ENCODE measurements at regions not wholly inside any gene's neighbourhood (a gene's known extent, or its start where the extent isn't known, plus 50 kb on each side); places are given as distances from the start of the nearest gene placed in this dataset.

DNA sequence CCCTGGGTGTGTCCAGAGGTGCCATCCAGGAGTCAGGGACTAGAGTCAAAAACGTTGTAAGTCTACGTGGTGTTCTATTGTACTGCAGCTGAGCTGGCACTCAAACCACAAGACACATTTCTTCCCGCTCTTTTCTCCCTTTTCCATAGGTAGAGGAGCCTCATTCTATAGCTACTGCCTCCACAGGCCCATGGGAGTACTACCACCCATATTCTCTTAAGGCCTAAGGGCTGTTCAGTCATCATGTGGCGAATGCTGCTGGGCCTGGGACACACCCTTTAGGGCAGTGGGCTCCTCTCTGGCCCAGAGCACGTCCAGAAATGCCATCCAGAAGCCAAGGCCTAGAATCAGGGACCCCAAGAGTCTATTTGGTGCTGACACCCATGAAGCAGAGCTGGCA is 1271.7 kb downstream of the CNTNAP5 start:
- no peak for ATAC-seq
- Histone ChIP-seq H3K36me3 (replicated peaks in 1 of 2; ENCODE audit: control insufficient read depth in 1 of 2, insufficient read depth in 2 of 2, low read length in 2 of 2) (no peaks in the 10 kb centered on the region), H3K4me2 (ENCODE audit: low read depth, low read length) (no peak overlapping the region), H2AFZ (ENCODE audit: low read length) (no peak overlapping the region), H3K9me3 (ENCODE audit: low read length) (peaks cover 76% of the 10 kb centered on the region), H4K20me1 (ENCODE audit: insufficient read depth, low read length) (no peaks in the 10 kb centered on the region), H3K9ac (ENCODE audit: insufficient read depth, low read depth, low read length) (no peak overlapping the region), H3K4me1 (ENCODE audit: insufficient read depth, low read length) (no peaks in the 10 kb centered on the region), H3K79me2 (ENCODE audit: insufficient read depth, low read length) (no peaks in the 10 kb centered on the region), H3K4me3 (replicated peaks in 1 of 3; ENCODE audit: insufficient read depth in 1 of 3, low read depth in 2 of 3, low read length in 3 of 3) (no peak overlapping the region), H3K27me3 (ENCODE audit: control insufficient read depth in 1 of 2, insufficient read depth in 2 of 2, low read length in 2 of 2) (no peaks in the 10 kb centered on the region), H3K27ac (ENCODE audit: extremely low read length, insufficient read depth, low read length) (no peak overlapping the region)
- ChIA-PET POLR2A (no interaction called here), CTCF (ENCODE audit: low intra/inter-chr PET ratio, low total read pairs) (no interaction called here)
- no peak for TF ChIP-seq ZNF556 (CRISPR knock-in tag; IDR thresholded peaks at IDR 0.05; ENCODE audit: borderline replicate concordance)
- no peak for TF ChIP-seq FOXO1 (CRISPR knock-in tag; IDR thresholded peaks at IDR 0.05)
- TF ChIP-seq JDP2 (CRISPR knock-in tag; IDR thresholded peaks at IDR 0.05; ENCODE audit: borderline replicate concordance) = no peak
- TF ChIP-seq, protein P1, sequence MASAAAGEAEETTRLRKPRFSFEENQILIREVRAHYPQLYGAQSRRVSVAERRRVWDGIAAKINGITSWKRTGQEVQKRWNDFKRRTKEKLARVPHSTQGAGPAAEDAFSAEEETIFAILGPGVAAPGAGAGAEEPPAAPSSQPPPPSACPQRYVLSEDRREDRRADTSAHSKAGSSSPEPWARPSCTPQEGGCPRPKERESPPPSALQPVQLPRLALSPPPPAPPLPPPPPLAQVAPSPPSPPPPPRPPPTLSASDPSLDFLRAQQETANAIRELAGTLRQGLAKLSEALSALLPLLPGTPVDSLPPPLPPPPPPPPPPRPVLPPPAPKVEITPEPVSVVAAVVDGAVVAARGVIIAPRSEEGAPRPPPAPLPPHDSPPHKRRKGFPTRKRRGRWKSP (CRISPR knock-in tag; IDR thresholded peaks at IDR 0.05) = no peak
- TF ChIP-seq RCOR2 (CRISPR knock-in tag; IDR thresholded peaks at IDR 0.05) = no peak
- no peak for TF ChIP-seq HNRNPUL1 (IDR thresholded peaks at IDR 0.05; ENCODE audit: low read depth, low read length)
- TF ChIP-seq, protein P2, sequence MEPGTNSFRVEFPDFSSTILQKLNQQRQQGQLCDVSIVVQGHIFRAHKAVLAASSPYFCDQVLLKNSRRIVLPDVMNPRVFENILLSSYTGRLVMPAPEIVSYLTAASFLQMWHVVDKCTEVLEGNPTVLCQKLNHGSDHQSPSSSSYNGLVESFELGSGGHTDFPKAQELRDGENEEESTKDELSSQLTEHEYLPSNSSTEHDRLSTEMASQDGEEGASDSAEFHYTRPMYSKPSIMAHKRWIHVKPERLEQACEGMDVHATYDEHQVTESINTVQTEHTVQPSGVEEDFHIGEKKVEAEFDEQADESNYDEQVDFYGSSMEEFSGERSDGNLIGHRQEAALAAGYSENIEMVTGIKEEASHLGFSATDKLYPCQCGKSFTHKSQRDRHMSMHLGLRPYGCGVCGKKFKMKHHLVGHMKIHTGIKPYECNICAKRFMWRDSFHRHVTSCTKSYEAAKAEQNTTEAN (CRISPR knock-in tag; conservative IDR thresholded peaks at IDR 0.05) = no peak
- TF ChIP-seq ONECUT2 (CRISPR knock-in tag; IDR thresholded peaks at IDR 0.05) = no peak
- TF ChIP-seq ZNF430 (CRISPR knock-in tag; IDR thresholded peaks at IDR 0.05) = no peak
- BruUV-seq (replicated peaks) = no TSS peak
- in situ Hi-C loops (cut with HindIII; ENCODE audit: extremely low pct_ligation_motif_present, low pct_unique_long_range_greater_than_20kb) = no loop called here
- no peak for DNase-seq (ENCODE audit: low spot score)
- WGBS (ENCODE audit: low lambda C conversion rate) = 4% methylated on average over 5 of the region's 5 CpGs
- intact Hi-C loops (cut with micrococcal nuclease; ENCODE audit: unreplicated experiment) = no loop called here
- FAIRE-seq = no peak

Data from HepG2 (cell line).